GM23338 (cell line): ENCODE measurements at regions not wholly inside any gene's neighbourhood (a gene's known extent, or its start where the extent isn't known, plus 50 kb on each side); places are given as distances from the start of the nearest gene placed in this dataset.

Experiments used
- ATAC-seq: fragments of 200-7000 bp; cut with Tn5 transposase; 3 replicates; pipeline ENCODE4 v1.9.1; 2020
- DNase-seq: peaks from one replicate; pipeline ENCODE4 v3.0.0-alpha.2; 2015; ENCODE audit warnings: low spot score
- H2AFZ ChIP-seq: fragments of 200-600 bp; sonication (generic); 2 replicates; pipeline ENCODE4 v1.8.0; 2016; ENCODE audit warnings: antibody characterized with exemption, mild to moderate bottlenecking, moderate library complexity
- H3F3A ChIP-seq: fragments of 200-600 bp; sonication (generic); replicated peaks from 2 replicates; pipeline ENCODE4 v1.8.0; 2017; ENCODE audit warnings: antibody characterized with exemption, mixed run types, low read depth
- H3K27ac ChIP-seq: fragments of 200-600 bp; sonication (generic); 2 replicates; pipeline ENCODE4 v1.6.1; 2016; ENCODE audit warnings: low read depth
- H3K27me3 ChIP-seq: fragments of 200-600 bp; sonication (generic); 2 replicates; pipeline ENCODE4 v1.8.0; 2016; ENCODE audit warnings: mild to moderate bottlenecking, mixed run types, moderate library complexity; ENCODE audit not compliant: insufficient read depth
- H3K36me3 ChIP-seq: fragments of 200-600 bp; sonication (generic); 2 replicates; pipeline ENCODE4 v1.8.0; 2016; ENCODE audit warnings: mild to moderate bottlenecking; ENCODE audit not compliant: insufficient read depth
- H3K4me1 ChIP-seq: fragments of 200-600 bp; sonication (generic); 2 replicates; pipeline ENCODE4 v1.8.0; 2016; ENCODE audit warnings: mild to moderate bottlenecking, moderate library complexity; ENCODE audit not compliant: insufficient read depth
- H3K4me2 ChIP-seq: fragments of 200-600 bp; sonication (generic); 2 replicates; pipeline ENCODE4 v1.7.1; 2017; ENCODE audit warnings: mixed run types
- H3K4me3 ChIP-seq: fragments of 200-600 bp; sonication (generic); 2 replicates; pipeline ENCODE4 v1.6.1; 2016; ENCODE audit warnings: mixed run types
- H3K79me2 ChIP-seq: fragments of 200-600 bp; sonication (generic); replicated peaks from 2 replicates; pipeline ENCODE4 v1.8.0; 2017; ENCODE audit warnings: mild to moderate bottlenecking; ENCODE audit not compliant: insufficient read depth
- H3K9me2 ChIP-seq: fragments of 200-600 bp; sonication (generic); 2 replicates; pipeline ENCODE4 v1.8.0; 2017; ENCODE audit not compliant: insufficient read depth
- H4K20me1 ChIP-seq: fragments of 200-600 bp; sonication (generic); replicated peaks from 2 replicates; pipeline ENCODE4 v1.8.0; 2017; ENCODE audit warnings: mild to moderate bottlenecking; ENCODE audit not compliant: insufficient read depth
- H3K27ac Mint-ChIP-seq: 2 replicates; pipeline ENCODE4 v1.8.0; 2020; ENCODE audit warnings: inconsistent platforms, mild to moderate bottlenecking, moderate library complexity, mixed read lengths
- H3K27me3 Mint-ChIP-seq: 3 replicates; pipeline ENCODE4 v1.8.0; 2022; ENCODE audit warnings: low read depth, mild to moderate bottlenecking, moderate library complexity, mixed read lengths, inconsistent platforms; ENCODE audit not compliant: insufficient read depth, poor library complexity
- H3K36me3 Mint-ChIP-seq: 3 replicates; pipeline ENCODE4 v1.8.0; 2021; ENCODE audit warnings: low read depth, mild to moderate bottlenecking, inconsistent platforms, moderate library complexity, mixed read lengths
- H3K4me1 Mint-ChIP-seq: 3 replicates; pipeline ENCODE4 v1.8.0; 2020; ENCODE audit warnings: mild to moderate bottlenecking, inconsistent platforms, mixed read lengths
- H3K4me3 Mint-ChIP-seq: 3 replicates; pipeline ENCODE4 v1.8.0; 2021; ENCODE audit warnings: moderate library complexity, mild to moderate bottlenecking, inconsistent platforms, mixed read lengths
- H3K9me3 Mint-ChIP-seq: 3 replicates; pipeline ENCODE4 v1.8.0; 2020; ENCODE audit warnings: moderate library complexity, mild to moderate bottlenecking, inconsistent platforms, mixed read lengths
- CREB1 ChIP-seq: fragments of 250-450 bp; sonication (Bioruptor Pico); IDR thresholded peaks from 2 replicates; pipeline ENCODE4 v1.5.0; 2020; ENCODE audit warnings: low read depth, mild to moderate bottlenecking, moderate library complexity
- CTCF ChIP-seq, 2 experiments: fragments of 200-600 bp in 1 of 2; sonication (generic) in 1 of 2; conservative IDR thresholded peaks; 2 replicates each; pipeline versions ENCODE4 v1.5.1 to v1.6.1; 2016 to 2017; ENCODE audit warnings: antibody characterized with exemption in 2 of 2, low read depth in 2 of 2, mild to moderate bottlenecking in 2 of 2, moderate library complexity in 1 of 2
- ETS1 ChIP-seq: IDR thresholded peaks from 2 replicates; pipeline ENCODE4 v1.6.1; 2016; ENCODE audit warnings: antibody characterized with exemption
- EZH2 ChIP-seq: fragments of 200-600 bp; sonication (generic); IDR thresholded peaks from one replicate; pipeline ENCODE4 v1.8.0; 2017; ENCODE audit warnings: antibody characterized with exemption, mild to moderate bottlenecking, low read depth; ENCODE audit not compliant: unreplicated experiment
- EZH2phosphoT487 ChIP-seq: fragments of 200-600 bp; sonication (generic); IDR thresholded peaks from one replicate; pipeline ENCODE4 v1.8.1; 2018; ENCODE audit warnings: antibody characterized with exemption; ENCODE audit not compliant: unreplicated experiment
- JUNB ChIP-seq: IDR thresholded peaks from one replicate; pipeline ENCODE4 v1.6.1; 2016; ENCODE audit warnings: antibody characterized with exemption; ENCODE audit not compliant: unreplicated experiment
- NANOG ChIP-seq: IDR thresholded peaks from 2 replicates; pipeline ENCODE4 v1.6.1; 2016; ENCODE audit warnings: antibody characterized with exemption, borderline replicate concordance
- POLR2AphosphoS5 ChIP-seq: IDR thresholded peaks from 2 replicates; pipeline ENCODE4 v1.6.1; 2016; ENCODE audit warnings: antibody characterized with exemption, low read depth
- REST ChIP-seq: IDR thresholded peaks from one replicate; pipeline ENCODE4 v1.6.1; 2018; ENCODE audit warnings: antibody characterized with exemption; ENCODE audit not compliant: unreplicated experiment
- STAT1 ChIP-seq: IDR thresholded peaks from one replicate; pipeline ENCODE4 v1.6.1; 2016; ENCODE audit warnings: antibody characterized with exemption; ENCODE audit not compliant: unreplicated experiment
- ZNF114 ChIP-seq: fragments of 250-450 bp; sonication (Bioruptor Pico); IDR thresholded peaks from 2 replicates; pipeline ENCODE4 v1.5.0; 2020; ENCODE audit warnings: mild to moderate bottlenecking, moderate library complexity
- ZNF462 ChIP-seq: fragments of 250-450 bp; sonication (Bioruptor Pico); IDR thresholded peaks from 2 replicates; pipeline ENCODE4 v1.5.0; 2020; ENCODE audit warnings: mild to moderate bottlenecking, moderate library complexity

- H3K4me3 ChIP-seq = no peak overlapping the region
- no peaks in the 10 kb centered on the region; the same call in 2 of the 3 replicates for H3K9me3 Mint-ChIP-seq
- H3K27ac ChIP-seq = no peak overlapping the region
- no peak overlapping the region for H3K4me3 Mint-ChIP-seq
- no peaks in the 10 kb centered on the region for H3K4me1 Mint-ChIP-seq
- H3K79me2 ChIP-seq = no peaks in the 10 kb centered on the region
- no peak overlapping the region for H3K4me2 ChIP-seq
- no peaks in the 10 kb centered on the region for H3K27me3 ChIP-seq
- ATAC-seq = no peak
- H3K9me2 ChIP-seq = no peaks in the 10 kb centered on the region
- H3K27ac Mint-ChIP-seq = no peak overlapping the region
- no peak for DNase-seq
- no peaks in the 10 kb centered on the region for H3K27me3 Mint-ChIP-seq
- H3K36me3 Mint-ChIP-seq = 0 out of 3 replicates have a peak, but pooled peaks cover 2% of the 10 kb centered on the region
- no peaks in the 10 kb centered on the region for H3K4me1 ChIP-seq
- no peaks in the 10 kb centered on the region for H3K36me3 ChIP-seq
- TF ChIP-seq STAT1 = no peak
- TF ChIP-seq ETS1 = no peak
- TF ChIP-seq REST = no peak
- TF ChIP-seq ZNF114 (CRISPR knock-in tag) = no peak
- TF ChIP-seq JUNB = no peak
- TF ChIP-seq POLR2AphosphoS5 = no peak
- TF ChIP-seq EZH2phosphoT487 = no peak
- no peak for TF ChIP-seq CREB1 (CRISPR knock-in tag)
- no peak for TF ChIP-seq EZH2
- no peak for TF ChIP-seq CTCF (conservative IDR thresholded peaks at IDR 0.05; ENCODE audit: low read depth in 2 of 2)
- TF ChIP-seq NANOG = no peak
- no peak for TF ChIP-seq ZNF462
- H4K20me1 ChIP-seq = no peaks in the 10 kb centered on the region
- no peak overlapping the region for H2AFZ ChIP-seq
- H3F3A ChIP-seq = peaks cover 6% of the 10 kb centered on the region; the same call in 1 of the 2 replicates
Measured at GRCh38 chr18:24736662-24737330, 276.4 kb downstream of the HRH4 start.
